Right ventricle myocardium superior (tissue), 1 donor: ENCODE measurements at regions not wholly inside any gene's neighbourhood (a gene's known extent, or its start where the extent isn't known, plus 50 kb on each side); places are given as distances from the start of the nearest gene placed in this dataset.

Experiments
- ATAC-seq: fragments of 200-7000 bp; cut with Tn5 transposase; one replicate; pipeline ENCODE4 v1.9.1; 2020; ENCODE audit warnings: mild to moderate bottlenecking; ENCODE audit not compliant: poor library complexity
- DNase-seq: peaks from one replicate; pipeline ENCODE4 v3.0.0-alpha.2; 2020
- intact Hi-C: fragments of 100-400 bp; cut with DNase I; formaldehyde crosslinking; loops from one replicate; pipeline ENCODE4 v1.11.2; 2022
- donor health status: DM: no; HTN: yes; CAD: no; lungs with severe emphysema.

GRCh38 chr4:54359919-54360650 is 131.0 kb downstream of the PDGFRA start:
- ATAC-seq (no peak), DNase-seq (no peak)
- intact Hi-C loops: no loop called here

GRCh38 chr4:54363037-54363436 is 133.9 kb downstream of the PDGFRA start:
- no peak for DNase-seq
- no peak for ATAC-seq
- intact Hi-C loops: no loop called here

GRCh38 chr4:54365691-54366090 is 136.6 kb downstream of the PDGFRA start:
- intact Hi-C loops: no loop called here
- no peak for DNase-seq

GRCh38 chr4:54367059-54367458 is 138.0 kb downstream of the PDGFRA start:
- no peak for ATAC-seq
- DNase-seq: no peak
- intact Hi-C loops: no loop called here

More at GRCh38 chr4:54365691-54366090, 136.6 kb downstream of the PDGFRA start:
- no peak for ATAC-seq

- DNase-seq (no peak), ATAC-seq (no peak)
- intact Hi-C loops: no loop called here
Measured at GRCh38 chr4:54368281-54369265, 139.5 kb downstream of the PDGFRA start.

- DNase-seq: no peak
- ATAC-seq: no peak
- intact Hi-C loops: no loop called here
Measured at GRCh38 chr4:54371173-54371572, 142.1 kb downstream of the PDGFRA start.

GRCh38 chr4:54372951-54373350 is 143.9 kb downstream of the PDGFRA start:
- ATAC-seq: no peak
- intact Hi-C loops: no loop called here
- DNase-seq: no peak

- ATAC-seq: no peak
- DNase-seq: no peak
- intact Hi-C loops: no loop called here
Measured at GRCh38 chr4:54373718-54374210, 144.7 kb downstream of the PDGFRA start.

GRCh38 chr4:54378461-54378860 is 149.4 kb downstream of the PDGFRA start:
- no peak for ATAC-seq
- intact Hi-C loops: no loop called here
- no peak for DNase-seq

GRCh38 chr4:54384152-54384551 is 155.1 kb downstream of the PDGFRA start:
- ATAC-seq (no peak), DNase-seq (no peak)
- intact Hi-C loops: no loop called here

GRCh38 chr4:54384563-54384962 is 155.5 kb downstream of the PDGFRA start:
- intact Hi-C loops: no loop called here
- no peak for ATAC-seq

GRCh38 chr4:54386042-54386669 is 157.1 kb downstream of the PDGFRA start:
- ATAC-seq: no peak
- DNase-seq: no peak
- intact Hi-C loops: no loop called here

More at GRCh38 chr4:54384563-54384962, 155.5 kb downstream of the PDGFRA start:
- no peak for DNase-seq

- ATAC-seq (no peak), DNase-seq (no peak)
- intact Hi-C loops: no loop called here
Measured at GRCh38 chr4:54386693-54387092, 157.6 kb downstream of the PDGFRA start.

- intact Hi-C loops: no loop called here
- DNase-seq: no peak
- ATAC-seq: no peak
Measured at GRCh38 chr4:54390670-54391069, 161.6 kb downstream of the PDGFRA start.

- DNase-seq (no peak), ATAC-seq (no peak)
- intact Hi-C loops: no loop called here
Measured at GRCh38 chr4:54391104-54391503, 162.0 kb downstream of the PDGFRA start.

- DNase-seq (no peak), ATAC-seq (no peak)
- intact Hi-C loops: no loop called here
Measured at GRCh38 chr4:54392479-54392878, 163.4 kb downstream of the PDGFRA start.

- no peak for ATAC-seq
- intact Hi-C loops: no loop called here
- no peak for DNase-seq
Measured at GRCh38 chr4:54393243-54393642, 164.2 kb downstream of the PDGFRA start.

- no peak for DNase-seq
- intact Hi-C loops: no loop called here
- ATAC-seq: no peak
Measured at GRCh38 chr4:54395013-54395527, 166.0 kb downstream of the PDGFRA start.

- intact Hi-C loops: no loop called here
- no peak for DNase-seq
- no peak for ATAC-seq
Measured at GRCh38 chr4:54400188-54400587, 171.1 kb downstream of the PDGFRA start.
